HG03469 (cell line): ENCODE measurements at regions not wholly inside any gene's neighbourhood (a gene's known extent, or its start where the extent isn't known, plus 50 kb on each side); places are given as distances from the start of the nearest gene placed in this dataset.
"Not testable (repeated sequence)": the region's sequence is repeated elsewhere in the genome, so short reads cannot be mapped to it uniquely, and the experiment has no call there.

Experiments
- ATAC-seq: cut with Tn5 transposase; IDR thresholded peaks from one replicate; pipeline ENCODE4 v1.9.1; 2021; ENCODE audit warnings: mild to moderate bottlenecking, moderate library complexity, moderate number of reproducible peaks; ENCODE audit not compliant: unreplicated experiment

DNA sequence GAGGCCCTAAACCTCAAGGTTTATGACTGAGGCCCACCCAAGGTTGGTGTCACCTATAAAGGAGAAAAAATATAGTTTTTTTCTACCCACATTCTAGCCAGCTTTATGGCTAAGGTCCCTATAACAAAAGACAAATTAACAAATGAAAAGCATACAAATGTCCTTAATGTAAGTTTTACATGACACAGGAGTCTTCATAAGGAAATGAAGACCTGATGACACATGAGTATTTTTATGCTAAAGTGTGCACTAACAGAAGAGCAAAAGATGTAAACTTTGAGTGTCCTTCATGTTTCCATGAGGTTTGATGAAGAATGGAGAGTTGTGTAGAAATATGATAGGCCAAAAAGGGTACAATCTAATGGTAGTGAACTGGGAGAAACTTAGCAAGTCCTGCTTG is 114.7 kb upstream of the INTU start:
- ATAC-seq = no peak

- no peak for ATAC-seq
These were observed 111.3 kb upstream of the INTU start for GRCh38 chr4:127521463-127521862.

- no peak for ATAC-seq
These were observed 109.4 kb upstream of the INTU start for GRCh38 chr4:127523369-127523768.

- no peak for ATAC-seq
These were observed 107.1 kb upstream of the INTU start for GRCh38 chr4:127525608-127526007.

- no peak for ATAC-seq
These were observed 104.5 kb upstream of the INTU start for GRCh38 chr4:127528302-127528701.

- ATAC-seq = not testable (repeated sequence)
These were observed 102.9 kb upstream of the INTU start for GRCh38 chr4:127529879-127530278.

GRCh38 chr4:127533028-127533700 is 99.6 kb upstream of the INTU start:
- no peak for ATAC-seq

GRCh38 chr4:127534041-127534825 is 98.5 kb upstream of the INTU start:
- ATAC-seq = no peak

DNA sequence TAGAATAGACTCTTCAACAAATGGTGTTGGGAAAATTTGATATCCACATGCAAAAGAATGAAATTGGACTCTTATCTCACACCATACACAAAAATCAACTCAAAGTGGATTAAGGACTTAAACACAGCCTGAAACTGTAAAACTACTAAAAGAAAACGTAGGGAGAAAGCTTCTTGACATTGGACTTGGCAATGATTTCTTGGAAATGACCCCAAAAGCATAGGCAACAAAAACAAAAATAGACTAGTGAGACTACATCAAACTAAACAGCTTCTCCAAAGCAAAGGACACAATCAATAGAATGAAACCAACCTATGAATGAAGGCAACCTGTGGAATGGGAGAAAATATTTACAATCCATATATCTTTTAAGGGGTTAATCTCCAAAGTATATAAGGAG is 94.7 kb upstream of the INTU start:
- no peak for ATAC-seq

GRCh38 chr4:127540497-127541025 is 92.2 kb upstream of the INTU start:
- no peak for ATAC-seq

- ATAC-seq = no peak
These were observed 87.5 kb upstream of the INTU start for GRCh38 chr4:127545271-127545670.

- no peak for ATAC-seq
These were observed 83.5 kb upstream of the INTU start for GRCh38 chr4:127548990-127549925.

DNA sequence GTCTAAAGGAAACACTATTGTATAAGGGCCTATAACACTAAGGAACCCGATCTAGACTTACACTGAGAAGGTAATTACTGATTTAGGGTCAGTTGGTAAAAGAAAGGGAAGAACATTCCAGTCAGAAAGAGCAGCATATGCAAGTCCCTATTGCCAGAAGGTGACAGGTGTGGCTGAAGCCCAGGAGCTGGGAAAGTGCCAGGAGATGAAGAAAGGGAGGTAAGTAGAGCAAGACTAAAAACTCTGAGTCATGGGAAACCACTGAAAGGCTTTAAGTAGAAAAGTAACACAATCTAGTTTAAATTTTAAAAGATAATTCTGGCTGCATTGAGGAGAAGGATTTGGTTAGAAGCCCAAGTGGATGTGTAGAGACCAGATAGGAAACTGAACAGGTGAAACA is 77.7 kb upstream of the INTU start:
- no peak for ATAC-seq

GRCh38 chr4:127558088-127558487 is 74.7 kb upstream of the INTU start:
- ATAC-seq = no peak

- no peak for ATAC-seq
These were observed 74.0 kb upstream of the INTU start for GRCh38 chr4:127558489-127559407.

- no peak for ATAC-seq
These were observed 72.8 kb upstream of the INTU start for GRCh38 chr4:127559981-127560380.

DNA sequence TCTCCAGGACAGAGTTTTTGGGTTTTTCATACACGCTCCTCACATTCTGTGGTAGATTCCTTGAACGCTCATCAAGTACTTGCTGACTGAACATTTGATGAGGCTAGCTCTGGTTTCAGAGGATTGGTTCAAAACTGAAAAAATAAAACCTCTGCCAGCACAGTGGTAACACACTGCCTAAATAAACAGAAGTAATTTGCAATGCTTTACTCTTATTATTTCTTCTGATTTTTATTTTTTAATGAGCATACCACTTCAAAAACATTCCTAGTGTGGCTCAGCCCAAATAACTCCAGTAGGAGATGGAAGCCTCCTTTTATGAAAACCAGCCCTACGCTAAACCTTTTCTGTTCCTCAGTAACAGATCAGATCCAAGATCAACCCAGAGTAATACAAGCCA is 72.0 kb upstream of the INTU start:
- ATAC-seq = no peak

- ATAC-seq = no peak
These were observed 58.1 kb upstream of the INTU start for GRCh38 chr4:127574643-127575042.

DNA sequence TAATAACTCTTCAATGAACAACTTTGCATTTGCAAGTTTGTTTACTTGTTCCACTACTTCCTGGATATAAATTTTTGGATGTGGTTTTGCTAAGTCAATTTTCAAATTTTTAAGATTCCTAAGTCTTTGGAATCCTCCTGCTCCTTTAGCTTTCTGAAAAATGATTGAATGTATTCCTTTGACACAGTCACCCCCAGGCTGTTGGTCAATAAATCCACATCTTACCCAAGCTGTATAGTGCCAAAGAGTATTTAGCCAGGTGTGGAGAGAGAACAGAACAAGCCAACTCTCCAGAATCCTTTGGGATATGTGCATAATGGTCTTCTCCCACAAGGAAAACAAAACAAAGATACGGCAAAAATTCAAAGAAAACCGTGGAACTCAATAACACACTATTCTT is 56.9 kb upstream of the INTU start:
- ATAC-seq = no peak

GRCh38 chr4:127578491-127578890 is 54.3 kb upstream of the INTU start:
- no peak for ATAC-seq
